Large intestine (tissue), 3 donors: ENCODE measurements at regions not wholly inside any gene's neighbourhood (a gene's known extent, or its start where the extent isn't known, plus 50 kb on each side); places are given as distances from the start of the nearest gene placed in this dataset.
A peak's percentile ranks its signal among the peaks of the same experiment; 100 is the strongest.

Experiments used
- DNase-seq, 2 donors: peaks; one replicate each; pipeline versions ENCODE4 v3.0.0 to v3.0.0-alpha.2; 2013
- H3K27ac ChIP-seq: one replicate; pipeline ENCODE4 v1.5.1; 2013; ENCODE audit warnings: low read length
- H3K27me3 ChIP-seq: 2 replicates; pipeline ENCODE4 v1.6.1; 2013; ENCODE audit warnings: low read length; ENCODE audit not compliant: control insufficient read depth, insufficient read depth
- H3K36me3 ChIP-seq: 2 replicates; pipeline ENCODE4 v1.6.1; 2013; ENCODE audit warnings: low read length; ENCODE audit not compliant: control insufficient read depth, insufficient read depth
- H3K4me1 ChIP-seq: one replicate; pipeline ENCODE4 v1.6.1; 2013; ENCODE audit warnings: low read length; ENCODE audit not compliant: control insufficient read depth, insufficient read depth
- H3K4me3 ChIP-seq: one replicate; pipeline ENCODE4 v1.5.1; 2013; ENCODE audit warnings: low read length
- H3K9me3 ChIP-seq: one replicate; pipeline ENCODE4 v1.6.1; 2013; ENCODE audit warnings: mild to moderate bottlenecking, low read depth, low read length, moderate library complexity; ENCODE audit not compliant: control insufficient read depth
- WGBS: methylation state at CpG from one replicate; pipeline ENCODE4 v1.1.5; 2013; ENCODE audit warnings: low lambda C conversion rate; ENCODE audit not compliant: insufficient coverage; 5-methylcytosine and 5-hydroxymethylcytosine counted together

DNA sequence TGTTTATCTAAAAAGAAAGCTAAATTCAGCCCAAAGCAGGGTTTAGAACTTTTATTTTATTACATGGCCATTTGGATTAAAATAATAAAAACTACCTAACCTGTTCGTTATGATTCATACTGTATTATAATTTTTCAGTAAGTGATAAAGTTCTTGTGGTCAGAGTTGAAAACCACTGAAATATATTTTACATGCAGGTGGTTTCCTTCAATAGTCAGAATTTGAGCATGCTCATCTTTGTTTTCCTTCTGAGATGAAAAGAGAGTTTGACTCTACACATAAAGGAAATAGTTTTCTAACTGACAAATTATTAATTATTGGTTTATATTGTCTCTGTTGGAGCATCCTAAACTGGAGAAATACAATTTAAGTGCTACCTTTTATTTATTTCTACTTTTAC lies 114.0 kb upstream of the FKBP1C start:
- Histone ChIP-seq H3K27ac (no peak overlapping the region), H3K36me3 (no peaks in the 10 kb centered on the region), H3K4me1 (no peaks in the 10 kb centered on the region), H3K27me3 (peaks cover 2% of the 10 kb centered on the region), H3K9me3 (no peaks in the 10 kb centered on the region), H3K4me3 (no peak overlapping the region)
- WGBS = 0% methylated on average over 1 of the region's 1 CpG
- DNase-seq = no peak

DNA sequence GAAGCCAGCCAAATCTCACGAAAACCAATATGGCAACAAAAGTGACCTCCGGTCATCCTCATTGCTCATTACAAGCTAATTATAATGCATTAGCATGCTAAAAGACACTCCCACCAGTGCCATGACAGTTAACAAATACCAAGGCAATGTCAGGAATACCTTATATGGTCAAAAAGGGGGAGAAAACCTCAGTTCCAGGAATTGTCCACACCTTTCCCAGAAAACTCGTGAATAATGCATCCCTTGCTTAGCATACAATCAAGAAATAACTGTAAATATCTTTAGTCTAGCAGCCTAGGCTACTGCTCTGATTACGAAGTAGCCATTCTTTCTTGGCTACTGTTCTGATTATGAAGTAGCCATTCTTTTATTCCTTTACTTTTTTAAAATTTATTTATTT lies 112.5 kb upstream of the FKBP1C start:
- no peaks in the 10 kb centered on the region for H3K9me3 ChIP-seq
- peaks cover under 1% of the 10 kb centered on the region for H3K27me3 ChIP-seq
- no peaks in the 10 kb centered on the region for H3K4me1 ChIP-seq
- H3K36me3 ChIP-seq = no peaks in the 10 kb centered on the region
- no peak overlapping the region for H3K27ac ChIP-seq
- DNase-seq = no peak
- 50% methylated on average over 2 of the region's 4 CpGs for WGBS
- no peak overlapping the region for H3K4me3 ChIP-seq

DNA sequence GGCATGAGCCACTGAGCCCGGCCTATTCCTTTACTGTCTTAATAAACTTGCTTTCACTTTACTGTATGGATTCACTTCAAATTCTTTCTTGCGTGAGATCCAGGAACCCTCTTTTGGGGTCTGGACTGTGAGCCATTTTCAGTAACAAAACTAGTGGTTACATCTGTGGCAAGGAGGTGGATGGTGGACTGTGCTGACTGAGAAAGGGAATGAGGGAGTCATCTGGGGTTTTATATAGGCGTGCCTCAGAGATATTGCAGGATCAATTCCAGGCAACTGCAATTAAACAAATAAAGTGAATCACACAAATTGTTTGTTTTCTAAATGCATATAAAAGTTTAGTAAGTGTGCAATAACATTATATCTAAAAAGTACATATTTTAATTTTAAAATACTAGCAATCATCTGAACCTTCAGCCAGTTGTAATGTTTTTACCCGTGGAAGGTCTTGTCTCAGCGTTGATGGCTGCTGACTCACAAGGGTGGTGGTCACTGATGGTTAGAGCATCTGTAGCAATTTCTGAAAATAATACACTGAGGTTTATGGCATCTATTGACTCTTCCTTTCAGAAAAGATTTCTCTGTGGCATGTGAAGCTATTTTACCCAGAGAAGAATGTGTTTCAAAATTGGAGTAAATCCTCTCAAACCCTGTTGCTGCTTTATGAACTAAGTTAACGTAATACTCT lies 111.4 kb upstream of the FKBP1C start:
- DNase-seq = no peak
- no peaks in the 10 kb centered on the region for H3K9me3 ChIP-seq
- WGBS = 88% methylated on average over 1 of the region's 6 CpGs
- no peaks in the 10 kb centered on the region for H3K36me3 ChIP-seq
- H3K27ac ChIP-seq = no peak overlapping the region
- H3K4me3 ChIP-seq = no peak overlapping the region
- no peaks in the 10 kb centered on the region for H3K27me3 ChIP-seq
- H3K4me1 ChIP-seq = no peaks in the 10 kb centered on the region

DNA sequence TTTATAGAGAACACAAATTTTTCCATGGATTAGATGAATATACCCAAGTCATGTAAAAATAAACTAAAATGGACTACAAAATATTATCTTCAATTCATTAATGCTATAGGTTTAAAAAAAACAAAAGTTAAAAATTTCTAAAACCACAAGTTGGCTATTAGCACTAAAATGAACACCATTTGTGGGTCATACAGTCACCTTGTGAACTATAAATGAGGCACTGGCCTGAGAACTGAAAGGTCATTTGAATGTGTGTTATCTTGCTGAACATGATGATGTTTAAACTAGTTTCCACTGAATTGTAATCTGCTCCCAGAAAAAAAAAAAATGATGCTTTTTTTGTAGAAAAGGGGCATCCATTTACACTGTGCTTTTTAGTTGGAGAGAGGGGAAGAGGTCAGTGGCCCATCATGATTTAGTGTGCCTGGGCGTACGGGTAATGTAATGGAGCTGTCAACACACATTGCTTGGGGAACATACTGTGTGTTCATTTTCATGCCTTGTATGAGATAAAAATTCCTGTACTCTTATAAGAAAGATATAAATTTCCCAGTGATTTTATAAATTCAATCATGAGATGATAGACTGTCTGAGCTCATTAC lies 96.6 kb upstream of the FKBP1C start:
- Histone ChIP-seq H3K27ac (no peak overlapping the region), H3K4me1 (no peaks in the 10 kb centered on the region), H3K9me3 (no peaks in the 10 kb centered on the region), H3K4me3 (no peak overlapping the region), H3K27me3 (no peaks in the 10 kb centered on the region), H3K36me3 (no peaks in the 10 kb centered on the region)
- no peak for DNase-seq
- no CpG with 5 or more reads among the region's 2 CpGs for WGBS

DNA sequence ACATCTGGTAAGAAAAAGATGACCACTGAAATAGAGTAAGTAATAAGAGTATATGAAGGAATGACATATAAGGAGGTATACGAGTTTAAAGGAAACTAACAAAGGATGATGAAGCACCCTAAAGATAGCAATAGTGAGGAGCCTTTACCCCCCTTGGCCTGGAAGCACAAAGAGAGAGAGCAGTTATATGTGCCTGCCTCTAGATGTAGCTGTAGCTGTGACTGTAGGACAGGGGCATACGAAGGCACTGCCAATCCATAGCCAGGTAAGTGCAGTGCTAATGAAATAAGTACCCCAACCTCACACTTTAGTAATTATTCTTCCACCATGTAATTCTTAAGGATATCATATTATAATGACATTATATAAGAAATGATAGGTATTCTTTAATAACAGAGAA lies 90.1 kb upstream of the FKBP1C start:
- no CpG with 5 or more reads among the region's 2 CpGs for WGBS
- Histone ChIP-seq H3K4me3 (no peak overlapping the region), H3K9me3 (no peaks in the 10 kb centered on the region), H3K36me3 (no peaks in the 10 kb centered on the region), H3K27me3 (no peaks in the 10 kb centered on the region), H3K27ac (no peak overlapping the region), H3K4me1 (no peaks in the 10 kb centered on the region)
- peak in 1 of 2 donors; percentile 21 for DNase-seq

DNA sequence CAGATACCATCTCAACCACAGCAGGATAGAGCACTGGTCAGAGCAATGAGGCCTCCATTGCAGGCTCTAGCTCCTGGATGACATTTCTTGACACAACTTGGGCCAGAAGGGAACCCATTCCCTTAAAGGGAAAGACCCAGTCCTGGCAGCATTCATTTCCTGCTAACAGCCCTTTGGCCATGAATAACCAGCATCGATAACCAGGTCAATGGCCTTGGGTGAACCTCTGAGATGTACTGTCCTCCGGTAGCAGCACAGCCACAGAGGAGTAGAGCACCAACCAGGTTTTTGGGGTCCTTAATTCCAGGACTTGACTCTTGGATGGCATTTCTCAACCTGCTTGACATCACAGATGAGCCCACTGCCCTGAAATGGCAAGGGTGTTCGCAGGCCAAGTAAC lies 71.2 kb upstream of the FKBP1C start:
- WGBS = no CpG with 5 or more reads among the region's 3 CpGs
- no peak overlapping the region for H3K4me3 ChIP-seq
- H3K9me3 ChIP-seq = peaks cover 7% of the 10 kb centered on the region
- H3K27me3 ChIP-seq = no peaks in the 10 kb centered on the region
- H3K36me3 ChIP-seq = no peaks in the 10 kb centered on the region
- H3K27ac ChIP-seq = no peak overlapping the region
- DNase-seq = no peak
- no peaks in the 10 kb centered on the region for H3K4me1 ChIP-seq

DNA sequence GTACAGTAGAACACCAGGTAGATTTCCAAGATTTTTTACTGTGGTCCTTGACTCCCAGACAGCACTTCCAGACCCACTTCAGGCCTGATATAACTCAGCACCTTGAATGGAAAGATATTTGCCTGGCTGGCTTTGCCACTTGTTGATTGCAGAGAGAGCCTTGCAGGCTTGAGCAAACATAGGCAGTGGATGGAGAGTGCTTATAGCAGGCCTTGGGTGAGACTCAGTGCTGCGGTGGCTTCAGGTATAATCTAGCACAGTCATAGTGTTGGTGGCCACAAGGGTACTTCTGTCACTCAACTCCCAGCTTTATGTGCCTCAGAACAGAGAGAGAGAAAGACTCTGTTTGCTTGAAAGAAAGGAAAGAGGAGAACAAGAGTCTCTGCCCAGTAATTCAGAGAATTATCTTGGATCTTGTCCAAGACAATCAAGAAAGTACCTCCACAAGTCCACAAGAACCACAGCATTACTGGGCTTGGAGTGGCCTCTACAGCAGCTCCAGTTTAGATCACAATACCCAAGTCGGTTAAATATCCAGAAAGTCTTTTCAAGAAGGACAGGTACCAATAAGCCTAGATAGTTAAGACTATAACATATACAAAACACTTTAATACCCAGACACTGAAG lies 70.5 kb upstream of the FKBP1C start:
- Histone ChIP-seq H3K9me3 (peaks cover 7% of the 10 kb centered on the region), H3K27ac (no peak overlapping the region), H3K4me1 (no peaks in the 10 kb centered on the region), H3K27me3 (no peaks in the 10 kb centered on the region), H3K4me3 (no peak overlapping the region), H3K36me3 (no peaks in the 10 kb centered on the region)
- DNase-seq = no peak
- WGBS = no CpG with 5 or more reads among the region's 2 CpGs

DNA sequence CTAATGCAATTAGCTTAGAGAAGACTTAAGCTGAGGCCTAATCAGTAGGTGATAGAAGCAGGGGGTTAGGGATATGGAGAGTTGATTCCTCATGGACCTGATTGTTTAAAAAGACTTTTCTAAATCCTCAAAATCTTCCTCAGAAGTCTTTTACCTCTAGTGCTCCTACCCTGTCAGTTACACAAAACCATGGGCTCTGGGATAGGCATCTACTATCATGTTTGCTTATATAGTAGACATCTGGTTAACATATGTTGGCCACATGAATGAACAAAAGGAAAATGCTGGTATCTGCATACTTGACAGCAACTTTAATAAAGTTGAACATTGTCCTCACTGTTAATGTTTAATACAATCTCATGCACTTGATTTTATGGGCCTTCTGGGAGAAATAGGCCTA lies 61.5 kb upstream of the FKBP1C start:
- Histone ChIP-seq H3K27ac (peak overlapping the region; percentile 63), H3K4me3 (no peak overlapping the region), H3K27me3 (no peaks in the 10 kb centered on the region), H3K9me3 (no peaks in the 10 kb centered on the region), H3K36me3 (no peaks in the 10 kb centered on the region), H3K4me1 (peaks cover 13% of the 10 kb centered on the region)
- peak; percentile 30 to 78 for DNase-seq

DNA sequence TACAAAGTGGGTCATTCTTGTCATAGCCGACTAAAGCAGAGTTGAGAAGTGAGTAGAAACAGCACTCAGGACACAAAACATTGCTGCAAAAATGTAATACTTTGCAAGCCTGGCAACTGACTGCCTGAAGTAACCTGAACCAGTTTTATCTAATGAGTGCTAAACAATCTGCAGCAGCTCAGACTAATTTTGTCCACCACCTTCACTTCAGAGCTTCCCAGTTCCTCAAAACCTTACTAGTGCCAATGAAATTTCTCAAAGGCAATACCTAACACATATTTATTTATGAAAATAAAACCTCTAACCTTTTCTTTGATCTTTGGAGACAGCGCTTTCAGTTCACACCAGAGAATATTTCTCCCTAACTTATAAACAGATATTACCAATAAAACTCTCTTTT lies 56.7 kb upstream of the FKBP1C start:
- no peak overlapping the region for H3K27ac ChIP-seq
- H3K4me1 ChIP-seq = peaks cover 8% of the 10 kb centered on the region
- no peak for DNase-seq
- H3K36me3 ChIP-seq = no peaks in the 10 kb centered on the region
- H3K4me3 ChIP-seq = no peak overlapping the region
- H3K27me3 ChIP-seq = no peaks in the 10 kb centered on the region
- 100% methylated on average over 1 of the region's 2 CpGs for WGBS
- H3K9me3 ChIP-seq = no peaks in the 10 kb centered on the region
